ENCODE measurements at regions not wholly inside any gene's neighbourhood (a gene's known extent, or its start where the extent isn't known, plus 50 kb on each side); places are given as distances from the start of the nearest gene placed in this dataset.

DNA sequence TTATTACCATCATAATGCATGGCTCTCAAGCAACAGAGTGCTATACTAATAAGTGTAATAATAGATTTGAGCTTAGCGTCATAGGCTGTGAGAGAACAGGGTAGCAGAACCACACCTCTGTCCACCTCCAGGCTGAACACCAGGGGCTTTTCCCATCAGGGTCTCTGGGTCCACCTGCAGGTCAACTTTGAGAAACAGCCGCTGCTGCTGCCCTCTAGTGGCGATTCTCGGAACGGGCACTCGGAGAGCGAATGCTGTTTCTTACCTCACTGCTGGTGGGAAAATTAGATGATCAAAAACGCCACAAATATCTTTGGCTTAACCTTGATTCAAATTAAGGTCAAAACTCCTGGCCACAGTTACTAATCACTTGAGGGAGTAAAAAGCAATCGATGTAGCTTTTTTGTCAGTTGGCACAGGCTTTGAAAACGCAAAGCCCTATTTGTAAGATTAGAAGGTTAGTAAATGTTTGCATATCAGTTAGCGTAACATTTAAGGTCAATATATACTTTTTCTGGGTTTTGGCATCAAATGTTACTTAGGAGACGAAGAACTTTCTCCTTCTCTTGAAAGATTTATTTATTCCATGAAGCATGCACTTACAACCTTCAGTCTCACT lies 127.9 kb upstream of the TMEM132D start:
- CTCF ChIA-PET: interaction anchor here (0.7 to 2.1 kb wide), 7 partner anchors 11 to 1063 kb away, joined by 3 to 5 read pairs (median 3); no protein-coding TSS in a partner anchor
- Mint-ChIP-seq H3K4me3 (no peak overlapping the region), H3K27ac (no peak overlapping the region), H3K36me3 (no peaks in the 10 kb centered on the region), H3K4me1 (no peaks in the 10 kb centered on the region), H3K27me3 (no peaks in the 10 kb centered on the region), H3K9me3 (no peaks in the 10 kb centered on the region)
- DNase-seq: peak; percentile 73

GRCh38 chr12:130041983-130042812 lies 120.1 kb upstream of the FZD10 start:
- CTCF ChIA-PET: interaction anchor here (0.6 to 1.6 kb wide), 10 partner anchors 10 to 705 kb away, joined by 3 to 7 read pairs (median 4); no protein-coding TSS in a partner anchor
- peaks cover 44% of the 10 kb centered on the region for H3K27me3 Mint-ChIP-seq
- no peaks in the 10 kb centered on the region for H3K4me1 Mint-ChIP-seq
- no peak overlapping the region for H3K4me3 Mint-ChIP-seq
- H3K36me3 Mint-ChIP-seq: peaks cover 2% of the 10 kb centered on the region
- DNase-seq: peak; percentile 53
- H3K27ac Mint-ChIP-seq: no peak overlapping the region
- peaks cover 10% of the 10 kb centered on the region for H3K9me3 Mint-ChIP-seq

- peaks cover 47% of the 10 kb centered on the region for H3K27me3 Mint-ChIP-seq
These were observed 118.4 kb upstream of the FZD10 start for GRCh38 chr12:130043685-130044406.

GRCh38 chr12:130044991-130045621 lies 117.2 kb upstream of the FZD10 start:
- H3K27me3 Mint-ChIP-seq: peaks cover 48% of the 10 kb centered on the region
- H3K27ac Mint-ChIP-seq: no peak overlapping the region
- DNase-seq: no peak
- H3K9me3 Mint-ChIP-seq: peaks cover 10% of the 10 kb centered on the region
- CTCF ChIA-PET: interaction anchor here (0.7 to 4.0 kb wide), 4 partner anchors 233 to 703 kb away, joined by 3 to 23 read pairs (median 3); no protein-coding TSS in a partner anchor
- peaks cover 2% of the 10 kb centered on the region for H3K36me3 Mint-ChIP-seq
- H3K4me3 Mint-ChIP-seq: no peak overlapping the region
- H3K4me1 Mint-ChIP-seq: peaks cover 11% of the 10 kb centered on the region

More at GRCh38 chr12:130043685-130044406, 118.4 kb upstream of the FZD10 start:
- CTCF ChIA-PET: interaction anchor here (1.4 kb wide), 1 partner anchor 289 kb away, joined by 3 read pairs; no protein-coding TSS in a partner anchor
- DNase-seq: no peak
- H3K4me1 Mint-ChIP-seq: peaks cover 11% of the 10 kb centered on the region
- H3K36me3 Mint-ChIP-seq: peaks cover 2% of the 10 kb centered on the region
- no peak overlapping the region for H3K27ac Mint-ChIP-seq
- peaks cover 10% of the 10 kb centered on the region for H3K9me3 Mint-ChIP-seq
- H3K4me3 Mint-ChIP-seq: no peak overlapping the region

DNA sequence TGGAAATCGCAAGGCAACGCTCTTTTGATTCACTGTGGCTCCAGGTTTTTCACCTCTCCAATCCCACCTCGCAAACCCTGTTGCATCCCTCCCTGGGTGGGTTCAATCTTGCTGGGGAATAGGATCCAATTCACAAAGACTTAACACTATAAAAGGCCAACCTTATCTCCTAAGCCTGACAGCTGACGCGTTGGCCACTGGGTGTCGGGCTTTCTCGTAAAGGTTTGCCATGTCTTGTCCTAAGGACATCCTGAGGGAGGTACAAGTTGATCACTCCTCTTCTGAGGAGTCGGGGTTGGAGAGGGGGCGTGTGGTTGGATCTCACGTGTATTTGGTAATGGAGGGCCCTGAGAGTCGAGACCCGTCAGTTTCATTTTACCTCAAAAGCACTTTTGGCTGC lies 112.6 kb upstream of the FZD10 start:
- H3K27me3 Mint-ChIP-seq: peaks cover 44% of the 10 kb centered on the region
- H3K9me3 Mint-ChIP-seq: peaks cover 4% of the 10 kb centered on the region
- no peak overlapping the region for H3K4me3 Mint-ChIP-seq
- H3K27ac Mint-ChIP-seq: no peak overlapping the region
- no peaks in the 10 kb centered on the region for H3K36me3 Mint-ChIP-seq
- no peak for DNase-seq
- CTCF ChIA-PET: interaction anchor here (3.9 kb wide), 1 partner anchor 283 kb away, joined by 17 read pairs; no protein-coding TSS in a partner anchor
- H3K4me1 Mint-ChIP-seq: peaks cover 11% of the 10 kb centered on the region

GRCh38 chr12:130051900-130052299 lies 110.4 kb upstream of the FZD10 start:
- CTCF ChIA-PET: no interaction called here
- DNase-seq: no peak
- Mint-ChIP-seq H3K4me3 (no peak overlapping the region), H3K27ac (no peak overlapping the region), H3K36me3 (peaks cover 4% of the 10 kb centered on the region), H3K4me1 (peaks cover 11% of the 10 kb centered on the region), H3K27me3 (peaks cover 35% of the 10 kb centered on the region), H3K9me3 (peaks cover 13% of the 10 kb centered on the region)

GRCh38 chr12:130053651-130054069 lies 108.6 kb upstream of the FZD10 start:
- Mint-ChIP-seq H3K9me3 (peaks cover 13% of the 10 kb centered on the region), H3K27ac (no peak overlapping the region), H3K36me3 (peaks cover 4% of the 10 kb centered on the region), H3K4me1 (no peaks in the 10 kb centered on the region), H3K27me3 (peaks cover 27% of the 10 kb centered on the region), H3K4me3 (no peak overlapping the region)
- CTCF ChIA-PET: interaction anchor here (1.0 kb wide), 1 partner anchor 29 kb away, joined by 3 read pairs; no protein-coding TSS in a partner anchor
- DNase-seq: no peak

GRCh38 chr12:130054803-130055202 lies 107.5 kb upstream of the FZD10 start:
- Mint-ChIP-seq H3K27me3 (peaks cover 27% of the 10 kb centered on the region), H3K36me3 (peaks cover 4% of the 10 kb centered on the region), H3K27ac (no peak overlapping the region), H3K4me1 (no peaks in the 10 kb centered on the region), H3K9me3 (peaks cover 13% of the 10 kb centered on the region), H3K4me3 (no peak overlapping the region)
- CTCF ChIA-PET: interaction anchor here (1.0 kb wide), 1 partner anchor 30 kb away, joined by 3 read pairs; no protein-coding TSS in a partner anchor
- DNase-seq: no peak

DNA sequence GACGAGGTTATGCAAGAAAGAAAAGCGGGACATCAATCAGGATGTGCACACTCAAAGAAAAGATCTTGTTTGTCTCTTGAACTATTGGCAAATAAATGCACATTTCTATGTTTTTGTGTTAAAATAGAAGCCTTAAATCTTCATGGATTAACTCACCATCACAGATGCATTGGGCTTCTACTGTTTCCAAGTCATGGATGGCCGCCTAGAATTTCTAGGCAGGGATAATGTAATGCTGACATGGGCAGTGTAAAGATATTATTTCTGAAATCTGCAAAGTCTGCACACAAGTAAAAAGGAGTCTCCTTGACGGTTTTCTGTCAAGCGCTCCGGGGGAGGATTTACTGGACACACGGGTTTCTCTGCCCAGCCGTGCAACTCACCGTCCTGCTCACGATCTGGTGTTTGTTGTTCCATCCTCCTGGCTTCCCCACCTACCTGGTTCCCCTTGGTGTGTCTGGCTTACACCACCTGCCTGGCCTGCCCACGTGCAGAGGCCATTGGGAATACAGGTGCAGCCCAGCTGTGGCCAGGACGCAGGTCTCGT lies 103.3 kb upstream of the FZD10 start:
- H3K9me3 Mint-ChIP-seq: peaks cover 27% of the 10 kb centered on the region
- H3K27ac Mint-ChIP-seq: no peak overlapping the region
- CTCF ChIA-PET: no interaction called here
- H3K36me3 Mint-ChIP-seq: peaks cover 4% of the 10 kb centered on the region
- no peaks in the 10 kb centered on the region for H3K4me1 Mint-ChIP-seq
- H3K27me3 Mint-ChIP-seq: peaks cover 14% of the 10 kb centered on the region
- H3K4me3 Mint-ChIP-seq: no peak overlapping the region
- DNase-seq: no peak

DNA sequence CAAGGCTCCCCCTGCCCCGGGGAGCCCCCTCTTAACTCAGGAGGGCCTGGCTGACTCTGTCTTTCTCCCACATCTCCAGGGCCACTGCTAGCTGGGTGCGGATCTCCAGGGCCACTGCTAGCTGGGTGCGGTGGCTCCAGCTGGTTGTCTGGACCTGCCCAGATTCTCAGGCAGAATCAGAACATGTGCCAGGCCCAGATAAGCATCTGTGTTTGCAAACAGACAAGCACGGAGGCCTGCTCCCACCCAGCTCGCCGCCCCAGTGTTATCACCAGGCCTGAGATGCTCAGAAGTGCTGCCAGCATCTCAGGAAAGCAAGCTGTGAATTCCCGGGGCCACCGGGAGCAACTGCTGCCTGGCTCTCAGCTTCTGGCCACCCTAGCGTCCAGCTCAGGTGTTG lies 98.4 kb upstream of the FZD10 start:
- Mint-ChIP-seq H3K27me3 (peaks cover 5% of the 10 kb centered on the region), H3K4me1 (no peaks in the 10 kb centered on the region), H3K27ac (no peak overlapping the region), H3K36me3 (no peaks in the 10 kb centered on the region), H3K9me3 (peaks cover 14% of the 10 kb centered on the region), H3K4me3 (no peak overlapping the region)
- CTCF ChIA-PET: no interaction called here
- DNase-seq: no peak

- Mint-ChIP-seq H3K27ac (no peak overlapping the region), H3K9me3 (peaks cover 14% of the 10 kb centered on the region), H3K4me1 (no peaks in the 10 kb centered on the region), H3K36me3 (no peaks in the 10 kb centered on the region), H3K27me3 (no peaks in the 10 kb centered on the region), H3K4me3 (no peak overlapping the region)
- CTCF ChIA-PET: no interaction called here
- DNase-seq: no peak
These were observed 97.3 kb upstream of the FZD10 start for GRCh38 chr12:130064999-130065398.

GRCh38 chr12:130066742-130067141 lies 95.5 kb upstream of the FZD10 start:
- H3K36me3 Mint-ChIP-seq: no peaks in the 10 kb centered on the region
- H3K4me3 Mint-ChIP-seq: no peak overlapping the region
- peaks cover 8% of the 10 kb centered on the region for H3K9me3 Mint-ChIP-seq

GRCh38 chr12:130068741-130069140 lies 93.5 kb upstream of the FZD10 start:
- Mint-ChIP-seq H3K27ac (no peak overlapping the region), H3K4me3 (no peak overlapping the region), H3K27me3 (peaks cover 3% of the 10 kb centered on the region), H3K9me3 (no peaks in the 10 kb centered on the region), H3K36me3 (no peaks in the 10 kb centered on the region), H3K4me1 (no peaks in the 10 kb centered on the region)
- CTCF ChIA-PET: no interaction called here
- DNase-seq: no peak

More at GRCh38 chr12:130066742-130067141, 95.5 kb upstream of the FZD10 start:
- peaks cover 3% of the 10 kb centered on the region for H3K27me3 Mint-ChIP-seq
- H3K27ac Mint-ChIP-seq: no peak overlapping the region
- no peak for DNase-seq
- no peaks in the 10 kb centered on the region for H3K4me1 Mint-ChIP-seq
- CTCF ChIA-PET: no interaction called here
